GM12864 (cell line): ENCODE measurements at regions not wholly inside any gene's neighbourhood (a gene's known extent, or its start where the extent isn't known, plus 50 kb on each side); places are given as distances from the start of the nearest gene placed in this dataset.
A peak's percentile ranks its signal among the peaks of the same experiment; 100 is the strongest.

Experiments
- DNase-seq: peaks from one replicate; pipeline ENCODE4 v3.0.0-alpha.2; 2011; ENCODE audit warnings: low read depth
- H3K4me3 ChIP-seq: 2 replicates; pipeline ENCODE4 v1.5.1; 2011; ENCODE audit warnings: mild to moderate bottlenecking, low read depth, low read length, control low read depth
- TF ChIP-seq, protein P1 (sequence below): IDR thresholded peaks from 2 replicates; pipeline ENCODE4 v1.5.1; 2011; ENCODE audit warnings: low read depth, mild to moderate bottlenecking, moderate library complexity, low read length, control low read depth, inconsistent platforms; ENCODE audit errors: missing control alignments

DNA sequence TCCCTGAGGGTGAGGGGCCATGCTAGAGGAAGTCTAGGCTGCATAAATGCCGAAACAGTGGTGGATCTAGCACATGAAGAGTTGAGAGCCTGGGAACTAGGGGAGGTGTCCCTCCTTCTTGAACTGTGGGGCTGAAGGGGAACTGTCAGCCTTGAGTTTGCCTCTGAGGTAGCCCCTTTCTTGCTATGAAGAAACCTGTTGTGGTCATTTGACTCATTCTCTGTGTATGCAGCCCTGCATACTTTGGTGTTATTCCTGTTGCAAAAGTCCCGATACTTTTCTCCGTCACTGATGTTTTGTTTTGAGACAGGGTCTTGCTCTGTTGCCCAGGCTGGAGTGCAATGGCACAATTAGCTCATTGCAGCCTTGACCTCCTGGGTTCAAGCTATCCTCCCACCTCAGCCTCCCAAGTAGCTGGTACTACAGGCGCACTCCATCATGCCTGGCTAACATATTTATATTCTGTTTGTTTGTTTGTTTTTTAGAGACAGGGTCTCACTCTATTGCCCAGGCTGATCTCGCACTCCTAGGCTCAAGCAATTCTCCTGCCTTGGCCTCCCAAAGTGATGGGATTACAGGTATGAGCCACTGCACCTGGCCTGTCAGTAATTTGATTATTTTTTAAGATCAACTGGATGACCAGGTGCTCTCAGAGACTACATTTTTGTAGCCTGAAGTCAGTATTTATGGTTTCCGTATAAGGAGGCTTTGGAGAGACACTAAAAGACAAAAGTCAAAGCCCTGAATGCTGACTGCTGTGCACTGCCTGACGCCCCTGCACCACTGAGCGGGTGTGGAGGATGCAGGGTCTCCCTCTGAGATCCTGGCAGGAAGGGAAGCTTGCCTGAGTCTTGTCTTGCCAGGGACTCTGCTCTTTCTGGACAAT is 86.2 kb upstream of the KCNK12 start:
- H3K4me3 ChIP-seq, result no peak overlapping the region
- DNase-seq, result no peak
- TF ChIP-seq, protein P1, sequence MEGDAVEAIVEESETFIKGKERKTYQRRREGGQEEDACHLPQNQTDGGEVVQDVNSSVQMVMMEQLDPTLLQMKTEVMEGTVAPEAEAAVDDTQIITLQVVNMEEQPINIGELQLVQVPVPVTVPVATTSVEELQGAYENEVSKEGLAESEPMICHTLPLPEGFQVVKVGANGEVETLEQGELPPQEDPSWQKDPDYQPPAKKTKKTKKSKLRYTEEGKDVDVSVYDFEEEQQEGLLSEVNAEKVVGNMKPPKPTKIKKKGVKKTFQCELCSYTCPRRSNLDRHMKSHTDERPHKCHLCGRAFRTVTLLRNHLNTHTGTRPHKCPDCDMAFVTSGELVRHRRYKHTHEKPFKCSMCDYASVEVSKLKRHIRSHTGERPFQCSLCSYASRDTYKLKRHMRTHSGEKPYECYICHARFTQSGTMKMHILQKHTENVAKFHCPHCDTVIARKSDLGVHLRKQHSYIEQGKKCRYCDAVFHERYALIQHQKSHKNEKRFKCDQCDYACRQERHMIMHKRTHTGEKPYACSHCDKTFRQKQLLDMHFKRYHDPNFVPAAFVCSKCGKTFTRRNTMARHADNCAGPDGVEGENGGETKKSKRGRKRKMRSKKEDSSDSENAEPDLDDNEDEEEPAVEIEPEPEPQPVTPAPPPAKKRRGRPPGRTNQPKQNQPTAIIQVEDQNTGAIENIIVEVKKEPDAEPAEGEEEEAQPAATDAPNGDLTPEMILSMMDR, result no peak

DNA sequence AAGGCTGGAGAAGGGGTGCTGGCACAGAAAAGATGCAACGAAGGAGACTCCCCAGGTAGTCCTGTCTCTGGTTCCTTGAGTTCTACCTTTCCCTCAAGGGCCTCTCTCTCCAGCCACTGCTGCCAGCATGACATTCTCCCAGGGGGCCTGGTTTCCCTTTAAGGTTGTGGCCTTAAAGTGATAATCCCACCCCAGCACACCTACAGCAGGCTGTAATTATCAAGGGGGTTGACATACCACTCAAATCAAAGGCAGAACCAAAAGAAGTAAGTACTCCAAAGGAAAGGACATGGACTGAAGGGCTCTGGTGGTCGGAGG is 84.7 kb upstream of the KCNK12 start:
- DNase-seq, result no peak

DNA sequence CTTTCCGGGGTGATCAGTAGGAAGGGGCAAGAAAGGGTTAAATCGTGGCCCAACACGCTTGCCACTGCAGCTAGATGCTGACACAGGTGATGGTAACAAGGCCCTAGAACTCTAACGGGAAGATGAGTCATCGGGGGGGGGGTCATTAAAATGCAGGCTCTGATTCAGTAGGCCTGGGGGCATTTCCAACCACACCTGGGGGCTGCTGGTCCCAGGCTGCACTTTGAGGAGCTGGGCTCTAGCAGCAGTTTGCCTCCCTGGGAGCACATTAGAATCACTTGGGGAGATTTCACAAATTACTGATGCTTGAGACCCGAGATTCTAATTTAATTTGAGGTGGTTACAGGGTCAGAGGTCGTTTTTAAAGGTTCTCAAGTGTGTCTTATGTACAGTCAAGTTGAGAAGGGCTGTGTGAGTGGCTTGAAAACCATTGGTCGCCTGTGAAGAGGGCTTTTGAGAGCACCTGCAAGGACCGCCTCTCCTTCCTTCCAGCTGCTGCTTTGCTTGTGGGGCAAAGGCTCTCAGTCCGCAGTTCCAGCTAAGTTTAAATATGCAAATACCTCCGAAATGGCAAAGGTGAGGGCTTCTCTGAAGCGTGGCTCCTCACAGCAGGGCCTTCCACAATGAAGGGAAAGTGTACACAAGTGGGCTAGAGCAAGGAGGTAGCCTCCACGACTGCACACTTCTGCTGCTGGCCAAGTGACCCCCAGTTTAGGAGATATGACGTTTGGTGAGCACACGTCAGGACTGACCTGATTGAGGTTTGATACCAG is 84.2 kb upstream of the KCNK12 start:
- TF ChIP-seq, protein P1, result no peak
- H3K4me3 ChIP-seq, result no peak overlapping the region

More for the DNA sequence above, 84.7 kb upstream of the KCNK12 start:
- TF ChIP-seq, protein P1, result no peak
- H3K4me3 ChIP-seq, result no peak overlapping the region

DNA sequence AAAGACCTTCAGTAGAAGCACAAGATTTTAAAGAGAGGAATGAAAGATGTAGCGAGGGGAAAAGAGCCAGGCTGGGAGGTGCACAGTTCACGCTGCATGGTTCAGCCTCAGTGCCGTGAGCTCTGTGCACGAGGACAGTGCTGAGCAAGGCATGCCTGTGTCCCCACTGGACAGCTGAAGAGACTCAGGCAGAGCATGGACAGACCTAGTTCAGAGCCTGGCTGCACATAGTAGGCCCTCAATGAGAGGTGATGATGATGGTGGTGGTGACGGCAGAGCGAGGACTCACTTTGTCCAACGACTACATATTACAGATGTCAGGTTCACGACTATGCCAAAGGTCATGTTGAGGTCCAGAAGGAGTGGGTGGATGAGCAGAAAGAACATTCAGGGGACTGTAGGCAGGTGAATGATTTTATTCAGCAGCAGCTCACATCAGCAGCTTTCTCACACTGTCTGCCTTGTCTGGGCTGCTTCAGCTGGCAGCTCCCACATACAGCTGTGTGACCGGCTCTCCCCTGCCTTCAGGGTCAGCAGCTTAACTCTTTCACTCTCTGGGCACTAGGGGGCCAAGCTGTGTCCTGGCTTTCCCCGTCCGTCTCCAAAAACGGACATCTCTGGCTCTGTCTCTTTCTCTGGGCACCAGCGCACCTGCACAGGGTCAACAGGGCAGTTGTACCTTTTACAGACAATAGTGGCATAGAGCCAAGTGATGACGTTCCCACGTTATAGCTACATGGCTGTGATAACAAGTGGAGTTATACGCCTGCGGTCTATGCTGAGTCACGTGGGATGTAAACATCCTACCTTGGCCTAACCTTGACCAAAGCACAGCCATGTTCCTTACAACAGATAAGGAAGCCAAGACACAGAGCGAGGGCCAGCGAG is 83.4 kb upstream of the KCNK12 start:
- DNase-seq, result no peak
- TF ChIP-seq, protein P1, result peak; percentile 64
- H3K4me3 ChIP-seq, result no peak overlapping the region

More for the DNA sequence above, 84.2 kb upstream of the KCNK12 start:
- DNase-seq, result peak; percentile 80

DNA sequence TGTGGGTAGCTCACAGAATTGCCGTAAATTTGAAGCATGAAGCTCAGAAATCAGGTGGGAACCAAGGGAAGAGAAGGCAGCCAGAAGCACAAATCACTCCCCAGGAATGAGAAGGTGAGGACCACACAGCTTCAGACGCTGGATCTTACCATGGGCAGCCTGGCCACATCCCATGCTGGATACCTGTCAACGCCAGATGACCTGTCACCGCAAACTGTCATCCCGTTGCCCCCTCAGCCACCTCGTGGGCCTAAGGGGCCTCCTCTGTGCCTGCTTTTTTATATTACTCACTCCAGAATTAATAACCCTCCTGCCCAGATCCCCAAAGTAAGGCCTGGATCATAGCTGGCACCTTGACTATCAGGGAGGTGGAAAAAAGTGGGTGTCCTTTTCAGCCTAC is 82.3 kb upstream of the KCNK12 start:
- H3K4me3 ChIP-seq, result no peak overlapping the region
- no peak for DNase-seq
- TF ChIP-seq, protein P1, result no peak

DNA sequence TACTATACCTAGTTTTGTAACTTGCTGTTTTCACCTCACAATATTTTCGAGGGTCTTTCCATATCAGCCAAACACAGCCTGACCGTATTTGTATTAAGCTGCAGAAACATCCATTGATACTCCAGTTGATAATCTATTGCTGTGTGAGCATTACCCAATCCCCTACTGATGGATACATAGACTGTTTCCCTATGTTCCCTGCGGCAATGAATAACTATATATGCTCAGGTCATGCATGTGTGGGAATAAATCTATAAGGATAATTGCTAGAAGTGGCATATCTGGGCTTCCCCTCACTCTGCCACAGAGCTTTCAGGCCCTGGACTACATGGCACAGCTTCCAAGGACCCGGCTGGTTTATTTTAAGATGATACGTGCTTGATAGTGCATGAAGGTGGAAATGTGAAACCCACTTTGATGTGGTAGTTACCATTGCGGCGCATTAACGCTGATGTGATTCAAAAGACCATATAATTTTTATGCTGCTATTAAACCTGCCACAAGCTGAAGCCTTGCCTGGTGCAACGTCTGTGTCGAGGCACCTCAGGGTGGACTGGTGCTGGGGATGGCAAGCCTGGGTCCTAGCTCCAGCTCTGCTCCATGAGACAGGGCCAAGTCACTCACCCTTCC is 81.4 kb upstream of the KCNK12 start:
- no peak overlapping the region for H3K4me3 ChIP-seq
- TF ChIP-seq, protein P1, result no peak
- DNase-seq, result no peak
